HG03045 (cell line): ENCODE measurements at regions not wholly inside any gene's neighbourhood (a gene's known extent, or its start where the extent isn't known, plus 50 kb on each side); places are given as distances from the start of the nearest gene placed in this dataset.

Experiments used
- ATAC-seq: cut with Tn5 transposase; IDR thresholded peaks from one replicate; pipeline ENCODE4 v1.9.1; 2021; ENCODE audit warnings: mild to moderate bottlenecking, moderate library complexity; ENCODE audit not compliant: unreplicated experiment

- no peak for ATAC-seq
Observed at GRCh38 chr1:234886081-234886984, 242.3 kb downstream of the TOMM20 start.

GRCh38 chr1:234885601-234886000 is 243.0 kb downstream of the TOMM20 start:
- ATAC-seq = no peak

- ATAC-seq = no peak
Observed at GRCh38 chr1:234884701-234885100, 243.9 kb downstream of the TOMM20 start.

- ATAC-seq = no peak
Observed at GRCh38 chr1:234884006-234884405, 244.6 kb downstream of the TOMM20 start.

- no peak for ATAC-seq
Observed at GRCh38 chr1:234882898-234883297, 245.7 kb downstream of the TOMM20 start.

DNA sequence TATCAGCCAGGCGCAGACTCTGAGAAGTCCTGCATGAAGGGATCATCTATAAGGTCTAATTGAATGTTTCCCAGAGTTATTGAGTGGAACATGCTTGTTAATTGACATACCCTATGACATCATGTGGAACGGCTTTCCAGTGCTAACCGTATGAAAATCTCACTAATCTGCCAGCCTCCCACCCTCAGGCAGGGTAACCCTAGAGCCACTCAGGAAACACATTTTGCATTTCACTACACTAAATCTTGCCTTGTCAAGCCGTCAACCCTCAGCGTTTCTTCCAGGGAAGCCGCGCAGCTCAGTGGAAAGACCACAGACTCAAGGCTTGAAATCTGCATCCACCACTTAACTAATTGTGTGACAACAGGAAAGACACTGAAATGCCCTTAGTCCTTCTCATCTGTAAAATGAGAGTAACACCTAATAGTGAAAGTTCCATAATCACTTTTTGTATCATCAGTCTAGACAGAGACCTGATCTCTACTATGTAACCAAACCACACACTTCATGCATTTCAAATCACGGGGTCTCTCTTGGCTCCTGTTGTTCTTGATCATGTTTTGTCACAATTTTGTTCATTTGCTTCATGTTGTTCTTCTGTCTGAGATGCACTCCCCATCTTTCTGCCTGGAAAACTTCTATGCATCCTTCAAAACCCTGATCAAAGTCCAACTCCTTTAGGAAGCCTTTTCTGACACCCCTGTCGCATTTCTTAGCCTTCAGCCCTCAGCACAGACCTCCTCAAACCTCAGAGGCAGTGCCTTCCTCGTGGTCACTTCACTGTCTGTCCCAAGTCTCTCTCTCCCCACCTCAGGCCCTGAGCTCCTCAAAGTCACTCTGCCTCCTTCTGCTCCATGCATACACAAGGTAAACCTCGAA is 246.5 kb downstream of the TOMM20 start:
- peak; percentile 76 for ATAC-seq

DNA sequence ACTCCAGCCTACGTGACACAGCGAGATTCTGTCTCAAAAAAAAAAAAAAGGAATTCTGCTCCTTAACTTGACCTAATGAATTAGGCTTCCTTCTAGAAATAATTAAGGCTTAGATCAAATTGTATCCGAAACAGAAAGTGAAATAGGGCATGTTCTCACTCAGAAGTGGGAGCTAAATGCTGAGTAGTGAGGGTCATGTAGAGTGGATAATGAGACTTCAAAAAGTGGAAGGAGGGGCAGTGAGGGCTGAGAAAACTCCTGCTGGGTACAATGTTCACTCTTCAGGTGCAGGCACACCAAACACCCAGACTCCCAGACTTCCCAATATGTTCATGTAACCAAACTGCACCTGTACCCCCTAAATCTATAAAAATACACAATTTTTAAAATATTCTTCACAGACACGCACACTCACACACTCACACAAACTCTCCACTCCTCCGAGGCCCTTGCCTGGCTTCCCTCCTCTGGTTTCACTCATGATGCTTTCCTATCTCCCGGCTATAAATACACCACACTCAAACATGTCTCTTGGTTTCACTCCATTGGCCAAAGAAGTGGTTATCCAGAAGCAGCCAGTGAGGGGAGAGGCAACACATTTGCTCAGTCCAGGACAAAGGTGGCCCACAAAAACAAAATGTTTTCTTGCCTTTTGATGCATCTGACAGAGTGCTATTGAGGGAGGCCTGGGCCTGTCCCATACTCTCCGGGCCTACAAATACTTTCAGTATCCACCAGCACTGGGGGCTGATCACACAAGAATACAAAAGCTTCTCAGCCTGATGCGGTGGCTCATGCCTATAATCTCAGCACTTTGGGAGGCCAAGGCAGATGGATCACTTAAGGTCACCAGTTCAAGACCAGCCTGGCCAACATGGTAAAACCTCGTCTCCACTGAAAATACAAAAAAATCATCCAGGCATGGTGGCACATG is 249.2 kb downstream of the TOMM20 start:
- ATAC-seq = no peak

DNA sequence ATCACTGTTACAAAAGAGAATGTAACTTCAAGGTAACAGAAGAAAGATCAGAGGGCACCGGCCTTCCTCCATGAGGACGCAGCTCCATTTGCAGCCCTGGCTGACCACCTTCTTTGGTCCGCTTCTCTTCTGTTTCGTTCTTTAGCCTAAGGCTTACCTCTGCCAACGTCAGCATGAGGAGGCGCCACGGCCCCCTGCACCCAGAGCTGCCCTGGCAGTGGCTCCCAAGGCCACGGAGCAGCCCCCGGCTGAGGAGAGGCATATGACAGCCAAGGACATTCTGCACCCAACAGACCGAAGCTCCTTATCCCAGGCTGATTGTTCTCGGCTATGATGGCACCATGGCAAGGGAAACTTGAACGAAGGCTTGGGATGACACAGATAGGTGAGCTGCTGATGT is 250.3 kb downstream of the TOMM20 start:
- ATAC-seq = no peak

DNA sequence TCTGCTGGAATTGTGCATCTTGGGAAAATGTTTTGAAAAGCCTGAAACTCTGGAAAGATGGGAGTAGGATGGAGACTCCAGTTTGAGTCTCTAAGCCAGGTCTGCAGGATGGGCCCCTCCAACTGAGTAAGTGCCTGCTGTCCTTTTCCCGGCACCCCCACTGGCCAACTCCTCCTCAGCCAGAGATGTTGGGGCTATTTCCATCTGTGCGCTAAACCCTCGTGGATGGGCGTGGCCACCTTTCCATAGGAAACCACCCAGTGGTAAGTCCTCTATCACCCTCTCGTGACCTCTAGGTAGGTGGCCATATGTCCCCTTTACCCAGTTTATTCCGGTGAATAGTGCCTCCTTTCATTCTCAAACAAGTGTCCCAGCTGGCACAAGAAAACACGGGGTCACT is 250.9 kb downstream of the TOMM20 start:
- no peak for ATAC-seq

- ATAC-seq = no peak
Observed at GRCh38 chr1:234875953-234876855, 252.4 kb downstream of the TOMM20 start.

- ATAC-seq = no peak
Observed at GRCh38 chr1:234875328-234875952, 253.2 kb downstream of the TOMM20 start.

- no peak for ATAC-seq
Observed at GRCh38 chr1:234874291-234875288, 254.0 kb downstream of the TOMM20 start.

DNA sequence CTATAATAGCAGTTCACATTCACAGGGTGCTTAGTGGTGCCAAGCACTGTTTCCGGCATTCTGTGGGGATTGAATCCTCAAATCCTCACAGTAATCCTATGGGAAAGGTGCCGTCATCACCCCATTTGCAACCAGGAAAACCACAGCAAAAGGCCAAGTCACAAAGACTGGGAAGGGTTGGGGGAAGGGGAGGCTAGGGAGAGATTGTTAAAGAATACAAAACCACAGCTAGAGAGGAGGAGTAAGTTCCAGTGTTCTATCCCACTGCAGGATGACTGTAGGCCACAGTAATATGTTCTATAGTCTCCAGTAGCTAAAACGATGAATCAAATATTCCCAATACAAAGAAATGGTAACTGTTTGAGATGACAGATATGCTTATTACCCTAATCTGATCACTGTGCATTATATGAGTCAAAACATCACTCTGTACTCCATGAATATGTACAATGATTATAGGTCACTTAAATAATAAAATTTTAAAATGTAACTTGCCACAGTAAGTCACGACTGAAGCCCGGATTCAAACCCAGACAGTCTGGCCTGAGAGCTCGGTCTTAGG is 256.8 kb downstream of the TOMM20 start:
- no peak for ATAC-seq

- ATAC-seq = no peak
Observed at GRCh38 chr1:234871039-234871709, 257.5 kb downstream of the TOMM20 start.

GRCh38 chr1:234870020-234870981 is 258.3 kb downstream of the TOMM20 start:
- ATAC-seq = no peak
